Stimulated activated CD8-positive, alpha-beta memory T cell treated with anti-CD3 and anti-CD28 coated beads, Interleukin-4, amount 100 ng/mL, for 4 hours (primary cell): ENCODE measurements at regions not wholly inside any gene's neighbourhood (a gene's known extent, or its start where the extent isn't known, plus 50 kb on each side); places are given as distances from the start of the nearest gene placed in this dataset.

Experiments
- DNase-seq, 2 donors: peaks; one replicate each; pipeline ENCODE4 v3.0.0-alpha.2; 2020; ENCODE audit warnings: low read depth in 2 of 2, low spot score in 1 of 2

DNA sequence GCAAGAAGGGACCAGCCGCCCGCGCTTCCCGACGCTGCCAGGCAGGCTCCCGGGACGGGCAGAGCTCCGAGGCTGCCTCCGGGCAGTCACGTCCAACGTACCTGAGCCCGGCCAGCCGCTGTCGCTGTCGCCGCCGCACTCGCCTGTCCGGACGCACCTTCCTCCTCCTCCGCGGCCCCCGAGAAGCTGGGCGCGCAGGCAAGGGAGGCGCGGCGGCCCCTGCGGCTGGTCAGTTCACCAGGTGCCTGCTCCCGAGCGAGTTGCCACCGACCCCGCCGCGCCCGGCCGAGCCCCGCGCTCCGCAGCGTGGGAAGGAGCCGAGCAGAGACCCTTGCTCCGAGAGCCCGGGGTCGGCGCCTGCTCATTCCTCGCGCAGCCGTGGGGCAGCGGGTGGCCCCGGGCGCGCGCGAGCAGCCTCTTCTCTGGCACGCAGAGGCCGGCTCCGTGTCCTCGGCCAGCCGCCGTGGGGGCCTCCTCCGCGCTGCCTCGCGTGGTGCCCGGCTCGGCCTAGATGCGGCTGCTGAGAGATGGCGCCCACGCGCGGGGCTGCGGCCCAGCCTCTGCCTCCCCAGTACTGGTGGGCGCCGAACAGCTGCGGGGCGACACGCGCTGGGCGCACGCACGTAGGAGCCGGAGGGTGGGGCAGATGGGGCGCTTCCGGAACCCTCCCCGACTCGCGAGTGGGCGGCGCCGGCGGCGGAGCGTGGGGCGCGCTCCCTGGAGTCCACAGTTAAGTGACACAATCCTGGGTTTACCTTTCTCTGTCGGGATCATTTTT, 419.4 kb downstream of the UQCRFS1 start:
- no peak for DNase-seq

- DNase-seq = no peak
These were observed 427.0 kb downstream of the UQCRFS1 start for GRCh38 chr19:28785971-28786370.

DNA sequence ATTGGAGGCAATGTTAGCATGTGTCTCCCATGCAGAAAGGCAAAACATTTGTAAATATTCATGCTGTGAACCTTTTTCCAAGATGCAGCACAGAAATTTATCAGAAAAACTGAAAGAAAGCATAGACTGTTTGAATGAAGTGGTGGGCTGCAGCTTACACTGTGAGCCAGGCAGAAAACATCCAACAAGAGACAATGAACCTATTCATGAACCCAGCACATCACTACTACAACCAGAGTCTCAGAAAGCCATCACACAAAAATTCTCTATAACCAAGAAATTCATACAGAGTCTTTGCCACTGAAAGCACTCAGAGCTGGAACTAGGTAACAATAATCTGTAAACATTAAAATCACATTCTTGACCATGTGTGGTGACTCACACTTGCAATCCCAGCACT, 448.9 kb downstream of the UQCRFS1 start:
- no peak for DNase-seq

- no peak for DNase-seq
These were observed 466.5 kb downstream of the UQCRFS1 start for GRCh38 chr19:28746478-28746877.

GRCh38 chr19:28744943-28745342, 468.0 kb downstream of the UQCRFS1 start:
- no peak for DNase-seq

- no peak for DNase-seq
These were observed 468.9 kb downstream of the UQCRFS1 start for GRCh38 chr19:28744014-28744413.

- DNase-seq = no peak
These were observed 475.7 kb downstream of the UQCRFS1 start for GRCh38 chr19:28737021-28737895.

GRCh38 chr19:28736528-28736927, 476.4 kb downstream of the UQCRFS1 start:
- DNase-seq = no peak

- DNase-seq = no peak
These were observed 481.4 kb downstream of the UQCRFS1 start for GRCh38 chr19:28731577-28731976.

DNA sequence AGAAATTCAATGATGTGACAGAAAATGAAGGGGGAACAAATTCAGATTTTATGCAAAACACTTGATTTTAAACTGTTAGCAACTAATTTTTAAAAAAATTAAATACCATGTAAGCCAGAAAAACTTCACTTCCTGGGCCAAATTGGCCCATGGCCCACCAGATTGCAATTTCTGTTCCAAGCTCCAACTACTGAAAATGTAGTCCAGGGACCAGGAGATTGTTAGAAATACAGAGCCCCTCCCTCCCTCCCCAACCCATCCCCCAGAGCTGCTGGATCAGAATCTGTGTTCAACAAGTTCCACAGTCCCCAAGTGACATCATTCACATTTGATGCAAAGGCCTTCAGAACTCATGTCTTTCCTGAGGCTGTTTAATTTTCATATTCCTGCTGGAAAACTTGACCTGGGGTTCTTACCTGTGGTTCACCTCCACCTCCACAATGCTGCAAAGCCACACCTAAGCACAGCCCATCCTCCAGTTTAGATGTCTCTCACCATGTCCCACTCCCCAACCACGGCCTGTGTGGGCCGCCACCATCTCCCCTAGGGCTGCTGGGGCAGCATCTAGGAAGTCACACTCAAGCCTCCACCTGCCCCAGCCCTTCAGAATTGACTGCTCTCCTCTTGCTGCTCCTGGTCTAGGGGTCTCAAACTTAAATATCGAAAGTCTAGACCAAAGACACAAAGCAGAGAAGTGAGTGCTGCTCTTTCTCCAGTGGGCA, 482.0 kb downstream of the UQCRFS1 start:
- DNase-seq = no peak

GRCh38 chr19:28727480-28728159, 485.3 kb downstream of the UQCRFS1 start:
- DNase-seq = no peak

GRCh38 chr19:28726533-28727479, 486.1 kb downstream of the UQCRFS1 start:
- DNase-seq = no peak

DNA sequence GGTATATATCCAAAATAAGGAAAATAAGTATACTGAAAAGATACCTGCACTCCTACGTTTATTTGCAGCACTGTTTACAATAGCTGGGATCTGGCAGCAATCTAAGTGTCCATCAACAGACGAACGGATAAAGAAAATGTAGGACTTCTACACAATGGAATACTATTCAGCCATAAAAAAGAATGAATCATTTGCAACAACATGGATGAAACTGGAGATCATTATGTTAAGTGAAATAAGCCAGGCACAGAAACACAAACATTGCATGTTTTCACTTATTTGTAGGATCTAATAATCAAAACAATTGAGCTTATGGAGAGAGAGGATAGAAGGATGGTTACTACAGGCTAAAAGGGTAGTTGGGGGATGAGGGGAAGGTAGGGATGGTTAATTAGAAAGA, 494.0 kb downstream of the UQCRFS1 start:
- no peak for DNase-seq

DNA sequence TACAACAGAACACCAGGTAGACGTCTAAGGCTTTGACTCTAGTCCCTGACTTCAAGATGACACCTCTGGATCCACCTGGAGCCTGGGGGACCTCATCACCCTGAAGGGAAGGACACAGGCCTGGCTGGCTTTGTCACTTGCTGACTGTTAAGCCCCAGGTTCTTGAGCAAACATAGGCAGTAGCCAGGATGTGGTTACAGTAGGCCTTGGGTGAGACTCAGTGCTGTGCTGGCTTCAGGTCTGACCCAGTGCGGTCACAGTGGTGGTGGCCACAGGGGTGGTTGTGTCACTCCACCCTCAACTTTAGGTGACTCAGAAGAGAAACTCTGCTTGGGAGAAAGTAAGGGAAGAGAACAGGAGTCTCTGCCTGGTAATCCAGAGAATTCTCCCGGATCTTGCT, 497.8 kb downstream of the UQCRFS1 start:
- DNase-seq = no peak

- DNase-seq = no peak
These were observed 501.5 kb downstream of the UQCRFS1 start for GRCh38 chr19:28711411-28711810.

GRCh38 chr19:28710278-28710677, 502.7 kb downstream of the UQCRFS1 start:
- no peak for DNase-seq

- no peak for DNase-seq
These were observed 506.3 kb downstream of the UQCRFS1 start for GRCh38 chr19:28706693-28707092.

GRCh38 chr19:28705008-28705407, 507.9 kb downstream of the UQCRFS1 start:
- no peak for DNase-seq

GRCh38 chr19:28703400-28703956, 509.5 kb downstream of the UQCRFS1 start:
- no peak for DNase-seq

- DNase-seq = no peak
These were observed 511.5 kb downstream of the UQCRFS1 start for GRCh38 chr19:28701491-28701890.
